ENCODE measurements at regions not wholly inside any gene's neighbourhood (a gene's known extent, or its start where the extent isn't known, plus 50 kb on each side); places are given as distances from the start of the nearest gene placed in this dataset.
"Not testable (repeated sequence)": the region's sequence is repeated elsewhere in the genome, so short reads cannot be mapped to it uniquely, and the experiment has no call there.

DNA sequence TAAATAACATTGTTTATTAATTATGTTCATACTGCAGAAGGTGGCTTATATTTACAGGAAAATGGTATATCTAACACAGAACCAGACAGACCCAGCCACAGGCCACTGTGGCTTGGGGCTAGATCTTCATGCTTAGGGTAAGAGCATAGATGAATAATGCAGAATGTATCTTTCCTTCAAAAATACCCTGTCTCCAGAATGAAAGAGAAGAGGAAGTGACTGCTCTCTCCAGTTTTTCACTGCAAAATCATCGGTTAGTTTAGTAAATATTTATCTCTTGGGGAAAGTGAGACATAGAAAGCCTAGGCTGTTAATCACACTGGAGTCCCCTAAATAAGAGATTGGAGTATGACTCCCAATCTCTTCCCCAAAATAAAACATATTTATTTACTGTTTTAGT, 453.7 kb downstream of the NAV3 start:
- DNase-seq (ENCODE audit: extremely low spot score), result no peak
- TF ChIP-seq CTBP1 (IDR thresholded peaks at IDR 0.05; ENCODE audit: borderline replicate concordance) (no peak), BHLHE40 (IDR thresholded peaks at IDR 0.05; ENCODE audit: borderline replicate concordance) (no peak), ARNT (IDR thresholded peaks at IDR 0.05) (no peak), ZNF384 (IDR thresholded peaks at IDR 0.05) (no peak), HDGF (IDR thresholded peaks at IDR 0.05; ENCODE audit: borderline replicate concordance) (no peak), ELF4 (IDR thresholded peaks at IDR 0.05) (no peak), FOXM1 (IDR thresholded peaks at IDR 0.05; ENCODE audit: borderline replicate concordance) (no peak), NFRKB (IDR thresholded peaks at IDR 0.05) (no peak)
- ChIA-PET POLR2A (no interaction called here), CTCF (no interaction called here)

DNA sequence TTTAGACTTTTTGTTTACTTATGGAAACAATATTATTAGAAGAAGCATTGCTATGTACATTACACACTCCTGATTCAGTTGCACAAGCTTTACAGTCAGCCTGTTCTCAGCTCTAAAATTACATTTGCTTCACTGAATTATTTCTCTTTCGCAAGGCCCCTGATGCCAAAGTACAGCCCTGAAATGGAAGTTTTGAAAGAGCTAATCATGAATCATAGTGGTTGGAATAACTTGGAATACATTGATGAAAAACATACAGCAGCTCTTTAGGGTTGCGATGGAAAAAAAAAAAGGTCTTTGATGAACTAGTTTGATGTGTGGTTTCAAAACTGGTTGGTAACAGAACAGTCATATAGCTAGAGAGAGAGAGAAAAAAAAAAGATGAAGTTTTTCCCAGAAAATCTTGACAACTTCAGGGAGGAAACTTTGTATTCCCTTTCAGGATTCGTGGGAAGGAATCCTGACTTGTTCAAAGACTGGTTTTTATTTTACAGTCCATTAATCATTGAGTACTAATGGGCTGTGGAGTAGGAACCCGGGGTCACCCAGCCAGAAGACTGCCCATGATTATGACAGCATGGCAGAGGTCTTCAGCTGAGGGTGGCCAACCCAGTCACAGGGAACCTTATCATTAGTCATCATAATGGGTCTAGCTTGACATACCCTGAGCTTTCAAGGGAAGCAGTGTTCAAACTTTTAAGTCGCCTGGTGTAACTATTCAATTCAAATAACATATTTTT, 460.1 kb downstream of the NAV3 start:
- TF ChIP-seq SP1 (IDR thresholded peaks at IDR 0.05) (no peak), CTBP1 (IDR thresholded peaks at IDR 0.05; ENCODE audit: borderline replicate concordance) (no peak), L3MBTL2 (conservative IDR thresholded peaks at IDR 0.05) (no peak), LEF1 (IDR thresholded peaks at IDR 0.05; ENCODE audit: borderline replicate concordance) (no peak), NFRKB (IDR thresholded peaks at IDR 0.05) (no peak), TARDBP (IDR thresholded peaks at IDR 0.05) (no peak), FOXA1 (IDR thresholded peaks at IDR 0.05) (no peak), SUZ12 (IDR thresholded peaks at IDR 0.05) (no peak), ARNT (IDR thresholded peaks at IDR 0.05) (no peak), FOXK2 (IDR thresholded peaks at IDR 0.05) (no peak), BHLHE40 (IDR thresholded peaks at IDR 0.05; ENCODE audit: borderline replicate concordance) (no peak), ZNF384 (IDR thresholded peaks at IDR 0.05) (no peak), ELF4 (IDR thresholded peaks at IDR 0.05) (no peak)
- TF ChIP-seq, protein P1, sequence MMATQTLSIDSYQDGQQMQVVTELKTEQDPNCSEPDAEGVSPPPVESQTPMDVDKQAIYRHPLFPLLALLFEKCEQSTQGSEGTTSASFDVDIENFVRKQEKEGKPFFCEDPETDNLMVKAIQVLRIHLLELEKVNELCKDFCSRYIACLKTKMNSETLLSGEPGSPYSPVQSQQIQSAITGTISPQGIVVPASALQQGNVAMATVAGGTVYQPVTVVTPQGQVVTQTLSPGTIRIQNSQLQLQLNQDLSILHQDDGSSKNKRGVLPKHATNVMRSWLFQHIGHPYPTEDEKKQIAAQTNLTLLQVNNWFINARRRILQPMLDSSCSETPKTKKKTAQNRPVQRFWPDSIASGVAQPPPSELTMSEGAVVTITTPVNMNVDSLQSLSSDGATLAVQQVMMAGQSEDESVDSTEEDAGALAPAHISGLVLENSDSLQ (IDR thresholded peaks at IDR 0.05), result no peak
- ChIA-PET POLR2A (no interaction called here), CTCF (no interaction called here)
- DNase-seq (ENCODE audit: extremely low spot score), result no peak

DNA sequence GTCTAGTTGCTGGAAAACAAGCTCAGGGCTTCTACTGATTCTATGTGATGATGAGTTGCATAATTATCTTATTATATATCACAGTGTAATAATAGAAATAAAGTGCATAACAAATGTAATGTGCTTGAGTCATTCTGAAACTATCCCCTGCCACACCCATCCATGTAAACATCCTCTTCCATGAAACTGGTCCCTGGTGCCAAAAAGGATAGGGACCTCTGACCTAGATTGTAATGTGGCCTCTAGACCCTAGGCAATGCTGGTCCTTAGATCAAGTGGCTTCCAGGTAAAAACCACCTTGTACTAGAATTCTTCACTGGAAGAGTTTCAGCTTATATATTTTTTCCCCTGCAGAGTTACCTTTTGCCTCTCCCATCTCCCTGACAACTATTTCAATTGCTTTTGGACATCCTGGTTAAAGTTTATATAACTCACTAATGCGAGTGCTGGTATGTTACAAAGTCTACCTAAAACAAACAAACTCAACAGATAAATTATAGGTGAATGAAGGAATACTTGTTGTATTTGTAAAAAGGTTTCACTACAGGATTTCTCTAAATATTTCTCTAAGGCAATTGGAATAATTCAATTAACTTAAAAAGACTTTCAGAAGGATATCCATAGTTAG, 462.5 kb downstream of the NAV3 start:
- ChIA-PET CTCF (no interaction called here), POLR2A (no interaction called here)
- no peak for DNase-seq (ENCODE audit: extremely low spot score)
- TF ChIP-seq L3MBTL2 (conservative IDR thresholded peaks at IDR 0.05) (no peak), FOXA1 (IDR thresholded peaks at IDR 0.05) (no peak), NFRKB (IDR thresholded peaks at IDR 0.05) (no peak), ARNT (IDR thresholded peaks at IDR 0.05) (no peak), SUZ12 (IDR thresholded peaks at IDR 0.05) (no peak), ZNF384 (IDR thresholded peaks at IDR 0.05) (no peak), FOXK2 (IDR thresholded peaks at IDR 0.05) (no peak), BHLHE40 (IDR thresholded peaks at IDR 0.05; ENCODE audit: borderline replicate concordance) (no peak), TARDBP (IDR thresholded peaks at IDR 0.05) (no peak)

DNA sequence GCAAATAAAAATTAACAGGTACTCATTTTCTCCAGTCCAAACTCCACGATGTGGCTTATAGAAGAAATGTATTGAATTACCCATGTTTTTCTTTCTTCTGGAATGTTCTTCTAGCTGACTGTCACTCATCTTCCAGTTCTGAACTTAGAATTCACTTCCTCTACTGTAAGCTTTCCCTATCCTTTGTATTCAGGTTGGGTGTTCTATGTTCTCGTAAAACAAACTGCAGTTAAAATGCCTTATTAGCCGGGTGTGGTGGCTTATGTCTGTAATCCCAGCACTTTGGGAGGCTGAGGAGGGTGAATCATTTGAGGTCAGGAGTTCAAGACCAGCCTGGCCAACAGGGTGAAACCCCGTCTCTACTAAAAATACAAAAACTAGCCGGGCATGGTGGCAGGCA, 470.6 kb downstream of the NAV3 start:
- POLR2A ChIA-PET; CTCF ChIA-PET; DNase-seq (ENCODE audit: extremely low spot score): not testable (repeated sequence)

DNA sequence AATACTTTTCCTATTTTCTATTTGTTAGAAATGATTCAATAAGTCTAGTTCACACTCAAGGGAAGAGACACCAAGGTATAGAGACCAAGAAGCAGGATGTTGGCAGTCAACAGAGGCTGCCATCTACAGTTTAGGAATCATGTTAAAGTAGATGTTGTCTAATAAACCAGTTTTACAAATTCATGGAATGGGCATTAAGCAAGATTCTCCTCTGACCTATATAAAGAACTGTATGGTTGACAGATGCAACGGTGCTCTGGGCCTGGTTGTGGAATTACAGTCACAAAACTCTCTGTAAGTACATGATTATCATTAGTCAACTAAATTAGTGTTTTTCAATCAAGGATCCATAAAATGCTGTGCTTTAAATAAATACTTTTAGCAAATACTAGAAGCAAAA, 475.1 kb downstream of the NAV3 start:
- POLR2A ChIA-PET, result no interaction called here
- TF ChIP-seq FOXK2 (IDR thresholded peaks at IDR 0.05) (no peak), L3MBTL2 (conservative IDR thresholded peaks at IDR 0.05) (no peak), FOXM1 (IDR thresholded peaks at IDR 0.05; ENCODE audit: borderline replicate concordance) (no peak), ZNF384 (IDR thresholded peaks at IDR 0.05) (no peak), NFRKB (IDR thresholded peaks at IDR 0.05) (no peak), ELF4 (IDR thresholded peaks at IDR 0.05) (no peak), ARNT (IDR thresholded peaks at IDR 0.05) (no peak), TARDBP (IDR thresholded peaks at IDR 0.05) (no peak), SP1 (IDR thresholded peaks at IDR 0.05) (no peak)
- TF ChIP-seq, protein P1 (IDR thresholded peaks at IDR 0.05), result no peak
- DNase-seq (ENCODE audit: extremely low spot score), result no peak
- CTCF ChIA-PET, result no interaction called here

DNA sequence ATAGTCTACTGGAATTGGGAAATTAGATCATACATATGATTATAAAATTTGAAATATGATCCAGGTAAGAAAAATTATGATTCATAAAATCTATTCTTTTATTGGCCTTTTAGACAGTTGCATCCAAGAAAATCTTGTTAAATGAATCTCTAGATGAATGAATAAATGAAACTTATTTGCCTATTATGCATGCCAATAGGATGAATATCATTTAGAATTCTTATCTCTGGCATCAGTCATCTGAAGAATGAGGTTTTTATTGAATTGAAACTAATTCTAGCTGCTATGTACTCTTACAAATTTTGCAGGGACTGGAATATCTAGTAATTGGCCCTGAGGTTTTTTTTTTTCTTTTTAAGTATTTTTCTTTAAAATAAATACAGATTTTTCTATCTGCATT, 475.5 kb downstream of the NAV3 start:
- ChIA-PET CTCF (no interaction called here), POLR2A (no interaction called here)
- no peak for DNase-seq (ENCODE audit: extremely low spot score)
- TF ChIP-seq L3MBTL2 (conservative IDR thresholded peaks at IDR 0.05) (no peak), CTBP1 (IDR thresholded peaks at IDR 0.05; ENCODE audit: borderline replicate concordance) (no peak), TARDBP (IDR thresholded peaks at IDR 0.05) (no peak), NFRKB (IDR thresholded peaks at IDR 0.05) (no peak)
- TF ChIP-seq, protein P1 (IDR thresholded peaks at IDR 0.05), result no peak

DNA sequence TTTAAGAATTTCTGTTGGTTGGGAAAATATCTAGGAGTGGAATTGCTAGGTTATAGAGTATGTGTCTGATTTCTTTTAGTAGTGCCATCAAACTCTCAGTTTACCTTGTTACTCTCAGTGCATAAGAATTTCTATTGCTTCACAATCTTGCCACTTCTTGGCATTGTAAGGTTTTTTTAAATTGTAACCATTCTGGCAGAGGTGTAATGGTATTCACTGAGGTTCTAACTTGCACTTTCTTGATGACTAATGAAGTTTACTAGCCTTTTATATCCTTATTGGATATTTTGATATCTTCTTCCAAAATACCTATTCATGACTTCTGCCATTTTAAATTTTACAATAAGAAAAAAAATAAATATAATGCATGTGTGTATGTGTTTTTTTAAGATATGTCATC, 478.0 kb downstream of the NAV3 start:
- ChIA-PET CTCF (no interaction called here), POLR2A (no interaction called here)
- TF ChIP-seq SP1 (IDR thresholded peaks at IDR 0.05) (no peak), ELF4 (IDR thresholded peaks at IDR 0.05) (no peak), L3MBTL2 (conservative IDR thresholded peaks at IDR 0.05) (no peak), LEF1 (IDR thresholded peaks at IDR 0.05; ENCODE audit: borderline replicate concordance) (no peak), TARDBP (IDR thresholded peaks at IDR 0.05) (no peak), SUZ12 (IDR thresholded peaks at IDR 0.05) (no peak), ZNF384 (IDR thresholded peaks at IDR 0.05) (no peak), NFRKB (IDR thresholded peaks at IDR 0.05) (no peak), FOXK2 (IDR thresholded peaks at IDR 0.05) (no peak), FOXA1 (IDR thresholded peaks at IDR 0.05) (no peak), FOXM1 (IDR thresholded peaks at IDR 0.05; ENCODE audit: borderline replicate concordance) (no peak), ARNT (IDR thresholded peaks at IDR 0.05) (no peak), HDGF (IDR thresholded peaks at IDR 0.05; ENCODE audit: borderline replicate concordance) (no peak)
- TF ChIP-seq, protein P1 (IDR thresholded peaks at IDR 0.05), result no peak
- DNase-seq (ENCODE audit: extremely low spot score), result no peak

All from HEK293T (cell line).